GM04503 (cell line): ENCODE measurements at regions not wholly inside any gene's neighbourhood (a gene's known extent, or its start where the extent isn't known, plus 50 kb on each side); places are given as distances from the start of the nearest gene placed in this dataset.
A peak's percentile ranks its signal among the peaks of the same experiment; 100 is the strongest.

Source experiments
- DNase-seq: peaks from one replicate; pipeline ENCODE4 v3.0.0-alpha.2; 2012; ENCODE audit warnings: low read depth

DNA sequence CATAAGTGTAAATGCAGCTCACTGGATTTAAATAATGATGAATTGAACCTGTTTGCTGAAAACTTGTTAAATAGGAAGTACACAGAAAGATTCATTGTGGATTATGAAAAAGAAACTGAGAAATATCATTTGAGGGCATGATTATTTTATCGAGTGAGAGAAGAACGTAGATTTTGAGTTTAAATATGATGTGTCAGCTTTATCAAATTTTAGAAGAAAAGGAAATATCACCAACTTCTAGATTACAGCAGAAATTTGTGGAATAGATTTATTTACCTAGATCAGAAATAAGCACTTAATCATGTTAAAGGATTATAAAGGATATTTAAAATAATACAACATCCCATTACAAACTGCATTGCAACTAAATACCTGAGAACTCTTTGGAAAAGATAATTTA is 315.5 kb downstream of the ZPLD1 start:
- DNase-seq: no peak

DNA sequence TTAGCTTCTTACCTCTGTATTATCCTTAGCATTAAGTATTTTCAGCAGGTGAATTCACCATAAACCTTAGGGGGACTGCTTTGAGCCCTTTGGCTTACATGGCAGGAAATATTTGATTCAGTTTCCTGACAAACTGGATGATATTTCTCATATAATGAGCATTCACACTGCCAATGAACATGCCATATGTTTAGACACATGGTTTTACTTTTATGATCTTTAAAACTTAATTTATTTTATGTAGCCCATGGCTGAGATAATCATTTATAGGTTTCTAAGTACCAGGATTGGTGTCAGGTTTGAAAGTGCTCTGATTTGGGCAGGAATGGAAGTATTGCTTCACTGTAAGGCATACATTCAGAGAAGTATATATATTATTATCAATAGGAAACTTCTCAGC is 319.1 kb downstream of the ZPLD1 start:
- DNase-seq: no peak

DNA sequence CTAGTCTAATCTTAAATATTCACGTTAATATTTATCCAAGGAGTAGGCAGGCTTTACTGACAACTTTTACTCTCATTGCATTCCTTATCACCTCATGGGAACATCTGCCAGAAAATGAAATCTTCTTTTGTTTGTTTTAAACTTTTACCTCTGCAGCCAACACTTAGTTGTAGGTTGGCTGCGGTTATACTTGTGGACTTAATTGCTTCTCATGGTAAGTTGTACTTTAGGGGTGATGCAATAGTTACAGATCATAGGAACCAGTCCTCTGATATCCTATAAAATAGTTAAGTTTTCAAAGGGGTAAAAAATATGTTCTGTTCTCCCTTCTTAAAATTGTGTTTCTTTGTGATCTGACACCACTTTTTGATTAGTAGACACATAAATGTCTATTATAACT is 321.9 kb downstream of the ZPLD1 start:
- no peak for DNase-seq

DNA sequence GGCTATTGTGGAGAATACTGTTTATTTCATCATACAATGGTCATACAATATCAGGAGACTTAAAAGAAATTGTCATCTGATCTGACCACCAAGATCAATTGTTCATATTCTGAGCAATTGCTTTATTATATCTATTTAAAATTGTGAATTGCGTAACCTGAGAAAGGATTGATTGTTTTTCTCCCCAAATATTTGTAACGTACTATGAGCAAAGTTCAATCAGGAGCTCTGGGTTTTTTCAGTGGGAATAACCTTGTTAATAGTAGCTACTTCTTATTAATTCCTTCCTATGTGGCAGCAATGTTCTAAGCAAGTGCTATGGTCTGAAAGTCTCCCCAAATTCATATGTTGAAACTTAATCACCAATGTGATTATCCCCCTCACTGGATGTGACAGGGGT is 323.1 kb downstream of the ZPLD1 start:
- no peak for DNase-seq

DNA sequence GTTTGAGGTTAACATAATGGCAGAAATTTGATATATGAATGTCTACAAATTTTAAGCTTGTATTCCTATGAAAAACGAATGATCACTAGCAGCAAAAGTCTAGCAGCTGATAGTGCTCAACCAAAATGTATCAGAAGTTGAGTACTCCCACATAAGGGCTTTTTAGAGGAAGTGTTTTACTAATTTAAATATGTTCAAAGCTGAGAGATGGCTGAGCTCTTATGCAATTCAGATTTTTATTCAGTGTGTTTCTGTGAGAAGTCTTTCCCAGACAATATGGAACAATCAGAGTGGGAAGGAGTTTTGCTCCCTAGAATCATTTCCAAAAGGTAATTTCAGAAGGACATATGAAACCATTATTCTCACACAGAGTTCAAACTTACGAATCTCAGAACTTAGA is 327.0 kb downstream of the ZPLD1 start:
- no peak for DNase-seq

DNA sequence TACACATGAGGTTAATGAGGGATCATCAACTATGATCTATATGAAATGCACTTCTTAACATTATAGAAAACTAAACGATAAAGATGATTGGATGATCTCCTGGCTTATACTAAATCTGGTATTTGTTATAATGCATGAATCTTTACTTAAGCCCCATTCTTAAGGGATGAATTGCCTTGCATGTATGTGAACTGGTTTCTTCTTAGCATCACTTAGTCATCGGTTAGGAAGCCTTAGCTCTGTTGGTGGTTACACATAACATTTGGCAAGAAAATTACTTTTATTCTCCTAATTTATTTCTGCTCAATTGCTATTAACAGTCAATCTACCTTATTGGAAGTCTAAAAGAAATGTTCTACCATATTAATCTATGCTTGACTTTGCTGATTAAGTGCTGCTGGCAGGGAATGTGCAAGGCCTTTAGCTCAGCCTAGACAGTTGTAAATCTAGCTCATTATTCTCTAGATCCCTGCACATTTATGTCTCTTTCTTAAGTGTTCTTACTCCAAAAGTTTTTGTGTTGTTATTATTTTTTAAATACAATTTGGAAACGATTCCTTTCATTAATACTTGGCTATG is 356.0 kb downstream of the ZPLD1 start:
- DNase-seq: peak; percentile 64

DNA sequence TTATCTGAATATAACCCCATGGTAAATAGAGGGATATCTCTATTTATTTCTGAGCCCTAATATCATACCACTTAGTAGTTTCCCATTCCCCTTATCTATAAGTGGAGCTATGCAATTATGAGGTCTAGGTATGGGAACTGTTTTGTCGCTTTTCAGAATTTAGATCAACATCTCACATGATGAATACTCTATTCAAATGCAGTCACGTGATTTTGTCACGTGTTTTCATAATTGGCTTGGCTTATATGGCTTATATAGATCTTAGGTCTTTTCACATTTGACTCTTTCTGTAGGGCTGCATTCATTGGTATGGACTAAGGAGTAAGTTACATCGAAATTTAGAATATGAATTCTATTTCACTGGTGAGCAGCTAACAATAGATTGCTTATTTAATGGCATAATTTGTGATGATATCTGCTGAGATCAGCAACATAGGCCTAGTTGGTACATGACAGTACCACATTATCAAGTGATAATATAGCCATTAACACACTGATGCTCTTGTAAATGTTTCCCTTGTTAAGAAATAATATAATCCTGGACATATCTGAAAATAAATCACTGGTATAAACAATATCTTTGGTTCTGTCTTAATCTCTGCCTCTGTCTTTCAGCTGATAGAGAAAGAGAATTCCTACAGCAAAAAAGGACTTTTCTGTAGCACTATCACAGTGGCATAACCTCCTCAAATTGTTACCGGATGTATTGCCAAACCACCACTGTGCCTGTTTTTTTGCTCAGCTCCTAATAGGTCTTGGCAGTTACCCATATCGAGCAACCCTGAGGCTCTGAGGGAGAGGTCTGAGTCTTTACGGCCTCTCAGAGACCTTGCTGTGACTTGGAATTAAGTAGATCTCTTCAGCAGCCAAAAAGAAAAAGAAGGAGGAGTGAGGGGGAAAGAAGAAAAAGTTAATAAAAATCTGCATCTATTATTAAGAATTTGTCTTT is 357.1 kb downstream of the ZPLD1 start:
- DNase-seq: peak; percentile 51

DNA sequence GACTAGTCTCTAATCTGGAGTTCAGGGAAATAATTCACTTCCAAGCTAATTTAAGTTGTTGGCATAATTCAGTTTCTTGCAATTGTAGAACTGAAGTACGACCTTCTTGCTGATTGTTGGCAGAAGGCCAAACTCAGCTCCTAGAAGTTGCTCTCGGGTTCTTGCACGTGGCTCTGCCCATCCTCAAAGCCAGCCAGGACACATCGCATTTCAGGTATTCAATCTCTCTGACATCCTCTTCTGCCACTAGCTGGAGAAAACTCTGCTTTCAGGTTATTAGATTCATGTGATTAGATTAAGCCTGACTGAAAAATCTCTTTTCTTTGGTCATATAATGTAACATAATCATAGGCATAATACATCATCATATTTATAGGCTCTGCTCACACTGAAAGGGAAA is 362.0 kb downstream of the ZPLD1 start:
- no peak for DNase-seq

DNA sequence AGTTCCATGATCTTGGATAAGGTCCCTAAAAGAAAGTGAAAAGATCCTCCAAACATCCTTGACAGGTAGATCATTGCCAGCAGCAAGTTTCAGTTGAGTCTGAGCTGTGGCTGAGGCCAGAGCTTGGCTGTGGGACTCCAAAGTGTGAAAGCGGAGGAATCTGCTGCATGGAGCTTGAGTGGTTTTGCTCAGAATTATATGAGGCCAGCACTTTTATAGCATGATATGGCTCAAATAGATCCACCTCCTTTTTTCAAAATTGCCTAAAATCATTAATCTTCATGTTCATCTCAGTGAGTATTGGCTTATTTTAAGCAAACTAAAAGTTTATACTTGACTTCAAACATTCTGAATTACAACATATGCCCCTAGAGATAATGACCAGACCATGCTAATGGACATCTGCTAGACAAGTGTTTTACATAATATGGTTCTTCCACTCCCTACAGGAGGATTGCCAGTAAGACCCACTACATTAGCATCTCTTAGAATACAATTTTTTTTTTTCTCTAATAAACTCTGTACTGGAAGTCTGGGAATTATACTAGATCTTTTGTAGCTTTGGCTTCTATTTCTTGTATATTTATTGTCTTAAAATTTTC is 368.1 kb downstream of the ZPLD1 start:
- no peak for DNase-seq

DNA sequence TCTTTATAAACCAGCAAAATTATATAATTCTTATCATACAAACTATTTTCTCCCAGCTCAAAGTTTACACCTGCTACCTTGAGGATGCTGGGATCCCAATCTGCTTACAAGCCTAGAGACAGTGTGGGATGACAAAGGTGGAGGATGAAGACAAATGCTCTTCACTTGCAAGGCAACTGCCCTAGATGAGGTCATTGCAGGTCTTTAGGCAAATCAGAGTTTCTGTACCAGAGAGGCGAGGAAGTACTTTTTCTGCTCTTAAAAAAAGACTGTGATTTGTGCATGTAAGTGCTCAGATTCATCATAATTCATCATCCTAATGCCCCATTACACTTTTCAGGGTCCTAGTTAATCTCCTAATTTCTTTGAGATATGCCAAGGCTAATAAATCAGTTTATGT is 376.1 kb downstream of the ZPLD1 start:
- DNase-seq: no peak

DNA sequence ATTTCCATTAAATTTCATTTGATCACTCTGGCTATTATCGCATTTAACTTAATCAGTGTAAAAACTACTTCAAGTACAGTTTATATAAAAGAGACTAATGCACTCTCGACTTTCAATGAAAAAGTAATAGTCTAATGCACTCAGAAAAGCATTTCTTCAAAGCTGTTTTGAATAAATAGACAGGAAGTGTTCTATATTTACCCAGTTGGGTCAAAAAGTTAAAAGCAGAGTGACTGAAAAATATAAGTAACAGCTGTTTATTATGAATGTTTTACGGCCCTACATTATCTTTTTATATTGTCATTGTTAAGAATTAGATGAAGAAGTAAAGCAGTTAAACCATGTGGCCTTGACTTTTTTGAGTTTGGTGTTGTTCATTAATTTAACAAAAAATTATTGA is 391.8 kb downstream of the ZPLD1 start:
- DNase-seq: no peak

DNA sequence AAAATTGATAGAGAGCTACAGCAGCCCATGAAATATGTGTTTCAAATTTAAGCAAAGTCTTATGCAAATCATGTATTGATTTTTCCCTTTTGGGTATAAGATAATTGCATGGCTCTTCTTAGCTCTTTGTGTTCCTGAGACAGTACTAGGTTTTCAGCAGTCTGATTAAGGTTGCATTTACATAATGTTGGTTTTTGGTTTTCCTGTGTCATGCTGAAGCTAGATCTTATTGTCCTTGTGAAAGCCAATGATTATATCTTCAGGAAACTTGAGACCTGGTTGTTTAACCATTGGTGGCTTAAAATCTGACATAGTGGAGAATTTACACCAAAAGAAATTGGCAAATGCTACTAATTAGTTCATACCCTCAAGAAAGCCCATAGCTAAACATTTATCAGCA is 392.6 kb downstream of the ZPLD1 start:
- DNase-seq: no peak

DNA sequence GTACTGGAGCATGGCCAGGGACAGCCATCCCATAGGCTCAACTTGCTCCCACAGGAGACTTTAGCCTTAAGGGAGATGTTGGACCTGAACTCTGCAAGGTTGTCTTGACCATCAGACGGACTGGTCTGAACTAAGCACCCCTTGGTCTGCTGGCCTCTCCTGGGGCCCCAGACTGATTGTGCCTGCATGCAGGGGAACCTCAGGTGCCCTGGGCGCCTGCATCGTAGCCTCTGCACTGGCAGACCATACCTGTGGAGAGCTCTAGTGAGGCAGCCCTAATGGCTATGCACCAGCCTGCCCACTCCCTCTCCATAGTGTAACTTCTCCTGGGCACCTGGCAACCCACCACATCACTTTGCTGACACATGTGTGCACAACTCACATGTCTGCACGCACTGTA is 395.6 kb downstream of the ZPLD1 start:
- DNase-seq: no peak

DNA sequence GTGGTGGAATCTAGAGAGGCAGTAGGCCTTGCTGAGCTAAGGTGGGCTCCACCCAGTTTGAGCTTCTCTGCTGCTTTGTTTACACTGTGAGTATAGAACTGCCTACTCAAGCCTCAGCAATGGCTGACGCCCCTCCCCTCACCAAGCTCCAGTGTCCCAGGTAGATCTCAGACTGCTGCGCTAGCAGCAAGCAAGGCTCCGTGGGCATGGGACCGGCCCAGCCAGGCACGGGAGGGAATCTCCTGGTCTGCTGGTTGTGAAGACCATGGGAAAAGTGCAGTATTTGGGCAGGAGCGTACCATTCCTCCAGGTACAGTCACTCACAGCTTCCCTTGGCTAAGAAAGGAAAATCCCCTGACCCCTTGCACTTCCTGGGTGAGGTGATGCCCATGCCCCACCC is 407.1 kb downstream of the ZPLD1 start:
- DNase-seq: no peak

DNA sequence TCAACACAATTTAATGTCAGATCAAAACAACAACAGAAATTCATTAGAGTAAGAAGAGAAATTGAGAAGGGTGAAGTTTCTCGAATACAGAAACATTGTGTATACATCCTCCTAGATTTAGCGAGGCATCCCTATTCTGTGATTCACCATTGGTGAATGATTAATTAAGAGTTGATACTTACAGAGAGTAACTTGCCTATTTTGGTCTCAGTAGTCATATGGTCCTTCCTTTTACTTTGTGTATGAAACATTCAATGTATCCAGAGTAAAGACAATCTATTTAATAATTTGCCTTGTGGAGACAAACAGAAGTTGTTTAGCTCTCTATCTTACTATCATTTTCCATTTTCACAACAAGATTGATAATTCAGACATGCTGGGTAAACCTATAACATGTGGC is 432.0 kb downstream of the ZPLD1 start:
- DNase-seq: no peak

DNA sequence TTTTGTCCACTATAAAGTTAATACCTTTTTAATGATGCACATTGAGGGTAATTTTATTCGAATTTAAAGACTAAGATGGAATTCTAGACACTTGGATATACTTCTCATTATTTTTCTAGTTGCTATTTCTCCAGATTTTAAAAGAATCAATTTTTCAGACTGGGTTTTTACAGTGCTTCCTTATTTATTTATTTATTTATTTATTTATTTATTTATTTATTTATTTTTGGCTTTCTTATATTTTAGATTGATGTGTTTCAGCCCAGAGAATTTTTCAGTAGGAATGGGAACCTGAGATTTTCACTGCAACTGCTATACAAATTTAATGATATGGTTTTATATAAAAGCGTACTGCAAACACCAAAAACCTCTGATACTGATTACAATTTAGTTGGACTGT is 448.7 kb downstream of the ZPLD1 start:
- no peak for DNase-seq

DNA sequence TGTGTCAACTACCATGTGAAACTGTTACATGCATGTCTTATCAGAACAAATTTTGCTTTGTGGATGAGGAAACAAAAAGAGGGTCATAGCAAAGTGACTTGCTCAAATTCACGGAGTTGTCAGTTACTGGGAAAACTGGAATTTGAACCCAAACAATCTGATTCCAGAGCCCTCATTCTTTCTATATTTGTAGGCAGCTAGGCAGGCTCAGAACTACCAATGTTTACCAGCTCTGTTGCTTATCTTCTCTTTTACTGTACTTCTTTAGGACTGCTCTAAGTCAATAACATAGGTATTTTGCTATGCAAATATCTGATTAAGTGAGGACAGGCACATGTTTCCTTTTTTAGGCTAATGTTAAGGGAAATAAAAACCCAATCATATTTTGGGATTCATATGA is 450.5 kb downstream of the ZPLD1 start:
- DNase-seq: no peak

DNA sequence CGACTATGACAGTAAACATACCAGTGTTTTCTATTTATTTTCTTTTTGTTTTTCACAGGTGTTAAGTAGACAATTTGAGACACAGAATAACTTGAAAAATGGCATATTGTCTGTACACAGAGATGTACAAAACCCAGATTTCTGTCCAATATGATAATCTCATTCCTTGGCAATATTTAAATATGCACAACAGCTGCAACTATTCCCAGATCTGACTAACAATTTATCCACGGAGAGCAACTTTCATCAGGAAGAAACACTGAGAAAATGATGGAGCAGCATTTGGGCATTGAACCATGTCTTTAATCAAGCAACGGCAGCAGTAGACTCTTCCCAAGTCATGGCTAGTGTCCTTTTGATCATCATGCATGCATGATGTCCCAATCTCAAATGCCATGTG is 452.6 kb downstream of the ZPLD1 start:
- no peak for DNase-seq

DNA sequence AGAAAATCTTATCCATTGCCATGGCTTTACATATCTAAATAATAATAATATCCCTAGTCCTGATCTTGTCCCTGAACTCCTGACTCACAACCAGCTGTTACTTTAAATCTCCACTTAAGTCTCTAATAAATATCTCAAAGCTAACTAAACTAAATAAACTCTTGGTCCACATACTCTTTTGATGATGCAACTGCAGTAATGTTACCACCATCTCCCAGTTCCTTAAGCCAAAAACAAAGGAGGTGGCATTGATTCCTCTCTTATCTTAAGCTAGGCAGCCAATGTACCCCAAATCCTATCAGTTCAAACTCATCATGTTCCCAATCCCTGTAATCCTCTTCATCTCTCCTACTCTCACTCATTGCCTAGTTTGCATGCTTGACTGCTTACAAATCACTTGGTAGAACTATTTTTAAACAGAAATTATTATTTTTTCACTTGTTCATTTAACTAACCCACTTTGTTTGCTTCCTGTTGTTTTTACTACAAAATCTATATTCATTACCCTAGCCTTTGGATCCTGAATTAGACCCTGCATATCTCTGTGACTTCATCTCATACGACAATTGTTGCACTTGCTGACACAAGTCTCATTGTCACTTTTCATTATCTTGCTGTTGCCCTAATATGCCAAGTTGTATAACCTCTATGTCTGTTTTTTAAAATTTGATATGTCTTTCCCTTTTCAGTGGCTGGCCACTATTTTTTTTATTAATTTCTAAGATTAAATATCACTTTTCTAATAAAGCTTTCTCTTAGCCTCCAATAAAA is 462.2 kb downstream of the ZPLD1 start:
- DNase-seq: no peak

DNA sequence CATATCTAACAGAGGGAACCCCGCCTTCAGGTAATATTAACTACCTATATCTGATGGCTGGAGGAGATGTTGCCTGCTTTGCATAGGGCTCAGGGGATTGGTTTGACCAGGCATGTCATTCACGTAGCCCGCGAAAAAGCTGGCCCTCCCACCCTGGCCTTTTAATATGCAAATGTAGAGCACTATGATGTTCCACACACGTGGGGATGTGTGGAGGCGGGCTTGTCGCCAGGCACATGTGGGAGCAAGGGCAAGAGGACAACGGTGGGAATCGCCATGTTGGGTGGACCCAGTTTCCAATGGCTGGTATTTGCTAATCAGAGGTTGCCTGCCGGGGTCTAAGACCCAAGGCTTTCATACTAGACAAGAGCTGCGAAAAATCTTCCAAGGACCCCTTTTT is 469.8 kb downstream of the ZPLD1 start:
- DNase-seq: no peak

DNA sequence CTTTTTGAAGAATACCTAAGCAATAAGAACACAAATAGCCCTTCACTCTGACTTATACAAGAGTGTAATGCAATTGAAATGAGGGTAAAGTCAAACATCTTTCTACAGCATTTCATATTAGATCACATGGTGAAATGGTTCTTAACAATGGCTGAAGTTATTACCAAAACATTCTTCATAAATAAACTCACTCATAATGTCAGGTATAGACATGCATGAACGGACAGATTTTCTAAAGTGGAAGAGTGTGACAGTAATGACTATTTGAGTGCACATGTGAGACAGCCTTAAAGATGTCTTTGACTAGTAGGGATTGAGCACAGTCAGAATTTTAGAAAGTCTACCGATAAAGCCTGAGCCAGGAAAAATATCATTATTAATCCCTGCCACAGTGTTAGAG is 471.0 kb downstream of the ZPLD1 start:
- DNase-seq: no peak

DNA sequence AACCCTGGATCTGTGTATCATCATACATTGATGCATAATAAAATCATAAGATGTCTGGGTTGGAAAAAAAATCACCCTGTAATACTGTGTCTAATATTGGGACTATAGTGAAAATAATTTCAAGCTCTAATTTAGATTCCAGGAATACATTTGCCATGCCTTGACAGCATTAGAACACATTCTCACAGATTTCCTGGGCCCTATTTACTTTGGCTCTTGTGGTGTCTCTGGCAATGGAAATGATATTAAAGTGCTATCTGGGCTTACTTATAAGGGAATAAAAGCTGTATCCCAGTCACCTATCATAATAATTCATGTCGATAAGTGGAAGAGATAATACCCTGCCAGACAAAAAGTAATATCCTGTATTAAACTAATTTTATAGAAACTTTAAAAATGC is 472.0 kb downstream of the ZPLD1 start:
- DNase-seq: no peak

DNA sequence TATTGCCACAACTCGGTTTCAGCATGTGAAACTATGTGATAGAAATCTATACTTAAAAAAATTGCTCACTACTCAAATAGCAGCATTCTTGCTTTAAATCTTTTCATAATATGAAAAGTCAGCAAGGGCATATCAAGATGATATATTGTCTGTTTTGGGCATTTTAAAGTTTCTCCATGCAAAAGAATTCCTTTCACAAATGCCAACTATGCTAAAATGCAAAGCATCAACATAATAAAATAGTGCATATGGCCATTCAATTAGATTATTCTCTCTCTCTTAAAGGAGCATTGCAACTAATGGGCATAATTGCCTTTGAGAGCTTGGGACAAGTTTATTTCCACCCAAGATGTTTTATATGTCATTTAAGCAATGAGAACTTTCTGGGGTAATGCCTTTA is 475.1 kb downstream of the ZPLD1 start:
- no peak for DNase-seq
